Heart right ventricle (tissue), 16 donors: ENCODE measurements at regions not wholly inside any gene's neighbourhood (a gene's known extent, or its start where the extent isn't known, plus 50 kb on each side); places are given as distances from the start of the nearest gene placed in this dataset.
"Not testable (repeated sequence)": the region's sequence is repeated elsewhere in the genome, so short reads cannot be mapped to it uniquely, and the experiment has no call there.

Source experiments
- ATAC-seq, 8 donors: fragments of 200-7000 bp; cut with Tn5 transposase; one replicate each; pipeline ENCODE4 v1.9.1; 2020; ENCODE audit warnings: mild to moderate bottlenecking in 8 of 8, moderate library complexity in 8 of 8, moderate number of reproducible peaks in 1 of 8
- DNase-seq, 2 donors: peaks; one replicate each; pipeline ENCODE4 v3.0.0-alpha.2; 2020
- H3K27ac ChIP-seq, 10 donors: fragments of 200-600 bp; sonication (generic) in 2 of 10; one replicate each; pipeline versions ENCODE4 v1.5.0 to v1.8.0; 2020 to 2022; ENCODE audit warnings: mild to moderate bottlenecking in 3 of 10
- H3K27me3 ChIP-seq, 7 donors: fragments of 200-600 bp; one replicate each; pipeline ENCODE4 v1.8.0; 2021 to 2022; ENCODE audit warnings: mild to moderate bottlenecking in 2 of 7
- H3K36me3 ChIP-seq, 9 donors: fragments of 200-600 bp; sonication (generic) in 1 of 9; one replicate each; pipeline versions ENCODE4 v1.5.0 to v1.8.0; 2020 to 2022; ENCODE audit warnings: mild to moderate bottlenecking in 2 of 9
- H3K4me1 ChIP-seq, 9 donors: fragments of 200-600 bp; sonication (generic) in 1 of 9; one replicate each; pipeline versions ENCODE4 v1.5.0 to v1.8.0; 2020 to 2022; ENCODE audit warnings: mild to moderate bottlenecking in 4 of 9
- H3K4me3 ChIP-seq, 10 donors: fragments of 200-600 bp; sonication (generic) in 2 of 10; one replicate each; pipeline versions ENCODE4 v1.5.0 to v1.8.0; 2020 to 2022; ENCODE audit warnings: mild to moderate bottlenecking in 7 of 10, moderate library complexity in 2 of 10
- H3K9me3 ChIP-seq, 11 donors: fragments of 200-600 bp in 10 of 11; sonication (generic) in 2 of 11; one replicate each; pipeline versions ENCODE4 v1.5.0 to v1.8.0; 2013 to 2022; ENCODE audit warnings: mild to moderate bottlenecking in 2 of 11, control low read depth in 1 of 11, moderate library complexity in 1 of 11
- WGBS, 2 donors: extraction: QIAGEN DNeasy Blood & Tissue Kit; methylation state at CpG; one replicate each; pipeline ENCODE4 v1.1.7; 2013; ENCODE audit warnings: inconsistent platforms in 1 of 2; 5-methylcytosine and 5-hydroxymethylcytosine counted together
- intact Hi-C, 10 donors: fragments of 100-400 bp; cut with DNase I; formaldehyde crosslinking; loops; one replicate each; pipeline versions ENCODE4 v1.11.1 to v1.14.2; 2022
- TF ChIP-seq, protein P1 (sequence below), 9 donors: fragments of 200-600 bp; sonication (generic) in 2 of 9; IDR thresholded peaks; one replicate each; pipeline versions ENCODE4 v1.5.0 to v1.8.0; 2021 to 2022; ENCODE audit warnings: antibody characterized with exemption in 9 of 9, mild to moderate bottlenecking in 5 of 9, moderate library complexity in 1 of 9
- donor health status: Arrhythmogenic right ventricular cardiomyopathy.
- donor health status: ischemic (EF 13 %, LVEDD 7.1; RV severe dilation, severe dysfunction).
- donor health status: healthy with polysubstance abuse.
- donor health status: DM: no; HTN: yes; CAD: no.
- donor health status: DM: no; HTN: no; CAD: no.
- donor health status: ischemic (EF 25% LVEDD 6.9; RV normal size, moderate dysfunction).
- donor health status: ischemic (EF 25% LVEDD 5.7; RV mildly dilated, moderate dysfunction).
- donor health status: healthy.
- donor health status: DM: yes; HTN: yes; CAD: no.
- donor health status: Ischemic cardiomyopathy.
- donor health status: ischemic (EF 35%, LVEDD 5.7; RV mildly dilated, moderate dysfunction).
- donor health status: nonischemic (EF 11% LVEDD 7.7; RV severe dilation, severe dysfunction).
- donor health status: DM: yes; HTN: yes; CAD: no.
- donor health status: PGD.
- donor health status: ischemic (EF 29% LVEDD 5.4; RV normal size, mild dysfunction).
- donor health status: nonischemic (EF 23%, LVEDD 6.1; RV moderate dilation, normal function).

DNA sequence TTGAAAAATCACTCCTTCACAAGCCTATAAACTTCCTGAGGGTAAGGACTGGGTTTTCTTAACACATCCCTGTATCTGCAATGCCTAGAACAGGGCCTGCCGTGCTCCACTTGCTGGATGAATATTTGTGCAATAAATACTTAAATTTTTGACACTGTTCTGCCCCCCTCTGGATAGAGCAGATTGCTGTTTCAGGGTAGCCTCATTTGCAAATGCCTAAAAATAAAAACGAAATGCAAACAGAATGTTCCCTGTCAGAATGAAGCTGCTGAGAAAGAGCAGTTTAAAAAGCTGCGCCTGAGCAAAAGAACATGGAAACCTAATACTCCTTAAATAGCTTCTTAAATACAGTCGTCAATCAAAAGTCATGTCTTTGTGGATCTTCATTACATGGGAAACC is 385.3 kb downstream of the PRELID2 start:
- TF ChIP-seq, protein P1, sequence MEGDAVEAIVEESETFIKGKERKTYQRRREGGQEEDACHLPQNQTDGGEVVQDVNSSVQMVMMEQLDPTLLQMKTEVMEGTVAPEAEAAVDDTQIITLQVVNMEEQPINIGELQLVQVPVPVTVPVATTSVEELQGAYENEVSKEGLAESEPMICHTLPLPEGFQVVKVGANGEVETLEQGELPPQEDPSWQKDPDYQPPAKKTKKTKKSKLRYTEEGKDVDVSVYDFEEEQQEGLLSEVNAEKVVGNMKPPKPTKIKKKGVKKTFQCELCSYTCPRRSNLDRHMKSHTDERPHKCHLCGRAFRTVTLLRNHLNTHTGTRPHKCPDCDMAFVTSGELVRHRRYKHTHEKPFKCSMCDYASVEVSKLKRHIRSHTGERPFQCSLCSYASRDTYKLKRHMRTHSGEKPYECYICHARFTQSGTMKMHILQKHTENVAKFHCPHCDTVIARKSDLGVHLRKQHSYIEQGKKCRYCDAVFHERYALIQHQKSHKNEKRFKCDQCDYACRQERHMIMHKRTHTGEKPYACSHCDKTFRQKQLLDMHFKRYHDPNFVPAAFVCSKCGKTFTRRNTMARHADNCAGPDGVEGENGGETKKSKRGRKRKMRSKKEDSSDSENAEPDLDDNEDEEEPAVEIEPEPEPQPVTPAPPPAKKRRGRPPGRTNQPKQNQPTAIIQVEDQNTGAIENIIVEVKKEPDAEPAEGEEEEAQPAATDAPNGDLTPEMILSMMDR (IDR thresholded peaks at IDR 0.05) = no peak
- no peak overlapping the region for H3K4me3 ChIP-seq
- ATAC-seq (peak in 1 of 8 donors; percentile 12), DNase-seq (no peak)
- no peak overlapping the region for H3K27ac ChIP-seq
- intact Hi-C loops = no loop called here
- H3K4me1 ChIP-seq = no peaks in the 10 kb centered on the region
- H3K9me3 ChIP-seq = peaks cover 0 to 28% (median 0%) of the 10 kb centered on the region in 11 donors
- H3K36me3 ChIP-seq = no peaks in the 10 kb centered on the region
- no peaks in the 10 kb centered on the region for H3K27me3 ChIP-seq
- WGBS, 2 donors = 71 to 87% methylated on average over 4 of the region's 4 CpGs

DNA sequence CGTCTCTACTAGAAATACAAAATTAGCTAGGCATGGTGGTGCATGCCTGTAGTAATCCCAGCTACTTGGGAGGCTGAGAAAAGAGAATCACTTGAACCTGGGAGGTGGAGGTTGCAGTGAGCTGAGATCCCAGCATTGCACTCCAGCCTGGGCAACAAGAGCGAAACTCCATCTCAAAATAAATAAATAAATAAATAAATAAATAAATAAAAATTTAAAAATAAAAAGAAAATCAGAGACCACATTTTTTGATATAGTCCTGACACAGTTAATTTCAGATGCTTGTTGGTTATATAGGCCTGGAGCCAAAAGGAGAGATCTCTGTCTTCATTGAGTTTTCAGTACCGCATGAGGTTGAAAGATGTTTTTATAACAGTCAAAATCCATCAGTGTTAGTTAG is 388.3 kb downstream of the PRELID2 start:
- DNase-seq, intact Hi-C loops, H3K27me3 ChIP-seq, H3K27ac ChIP-seq, ATAC-seq, H3K36me3 ChIP-seq, H3K4me1 ChIP-seq, H3K4me3 ChIP-seq: not testable (repeated sequence)
- WGBS, 2 donors = 82 to 93% methylated on average over 3 of the region's 3 CpGs
- H3K9me3 ChIP-seq = peaks cover 0 to 25% (median 0%) of the 10 kb centered on the region in 11 donors

DNA sequence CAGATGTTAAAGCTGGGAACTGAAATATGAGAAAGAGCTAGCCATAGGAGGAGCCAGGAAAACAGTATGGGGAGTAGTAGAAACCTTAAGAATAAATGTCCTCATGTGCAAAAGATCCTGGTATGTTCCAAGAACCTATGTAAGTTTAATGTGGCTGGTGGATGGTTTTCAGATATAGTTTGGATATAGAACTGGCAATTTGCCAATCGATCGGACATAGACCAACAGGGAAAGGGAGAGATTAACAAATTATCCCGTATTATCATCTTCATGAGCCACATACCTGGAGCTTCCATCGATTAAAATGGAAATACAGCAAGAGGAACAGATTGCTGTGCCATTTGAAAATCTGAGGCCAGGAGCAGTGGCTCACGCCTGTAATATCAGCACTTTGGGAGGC is 388.7 kb downstream of the PRELID2 start:
- Histone ChIP-seq H3K9me3 (peaks cover 0 to 25% (median 0%) of the 10 kb centered on the region in 11 donors), H3K27ac (no peak overlapping the region), H3K4me3 (no peak overlapping the region), H3K36me3 (no peaks in the 10 kb centered on the region), H3K27me3 (no peaks in the 10 kb centered on the region), H3K4me1 (no peaks in the 10 kb centered on the region)
- TF ChIP-seq, protein P1 (IDR thresholded peaks at IDR 0.05) = no peak
- ATAC-seq (no peak), DNase-seq (no peak)
- WGBS, 2 donors = 92 to 93% methylated on average over 5 of the region's 5 CpGs
- intact Hi-C loops = no loop called here

DNA sequence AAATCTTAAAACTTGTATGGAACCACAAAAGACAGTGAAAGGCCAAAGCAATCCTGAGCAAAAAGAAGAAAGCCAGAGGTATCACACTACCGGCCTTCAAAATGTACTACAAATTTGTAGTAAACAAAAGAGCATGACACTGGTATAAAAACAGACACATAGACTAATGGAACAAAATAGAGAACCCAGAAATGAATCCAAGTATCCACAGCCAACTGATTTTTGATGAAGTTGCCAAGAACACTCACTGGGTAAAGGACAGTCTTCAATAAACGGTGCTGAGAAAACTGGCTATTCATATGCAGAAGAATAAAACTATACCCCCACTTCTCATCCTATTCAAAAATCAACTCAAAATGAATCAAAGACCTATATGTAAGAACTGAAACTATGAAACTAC is 390.1 kb downstream of the PRELID2 start:
- Histone ChIP-seq H3K27ac (no peak overlapping the region), H3K9me3 (peaks cover 0 to 24% (median 0%) of the 10 kb centered on the region in 11 donors), H3K27me3 (no peaks in the 10 kb centered on the region), H3K36me3 (no peaks in the 10 kb centered on the region), H3K4me3 (no peak overlapping the region), H3K4me1 (no peaks in the 10 kb centered on the region)
- TF ChIP-seq, protein P1 (IDR thresholded peaks at IDR 0.05) = no peak
- intact Hi-C loops = no loop called here
- ATAC-seq (peak in 1 of 8 donors; percentile 65), DNase-seq (no peak)
- 65 to 87% methylated on average over 2 of the region's 2 CpGs for WGBS, 2 donors

DNA sequence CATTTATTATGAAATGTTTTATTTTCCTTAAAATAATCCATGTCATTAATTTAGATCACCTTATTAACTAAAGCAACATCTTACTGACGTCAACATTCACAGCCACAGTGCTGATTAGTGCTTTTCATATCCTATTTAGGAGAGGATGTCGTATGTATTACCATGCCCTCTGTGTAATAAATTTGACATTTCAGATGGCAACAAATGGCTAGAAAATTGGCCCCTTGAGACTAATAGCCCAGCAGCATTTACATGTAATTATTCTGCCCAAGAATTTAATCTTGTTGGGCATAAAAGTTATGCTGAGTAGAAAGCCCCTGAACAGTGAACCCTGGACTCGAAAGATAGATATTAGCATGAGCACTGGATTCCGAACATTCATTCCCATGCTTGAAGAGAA is 391.2 kb downstream of the PRELID2 start:
- TF ChIP-seq, protein P1 (IDR thresholded peaks at IDR 0.05) = no peak
- Histone ChIP-seq H3K9me3 (peaks cover 0 to 13% (median 0%) of the 10 kb centered on the region in 11 donors), H3K4me1 (no peaks in the 10 kb centered on the region), H3K36me3 (no peaks in the 10 kb centered on the region), H3K27ac (no peak overlapping the region), H3K27me3 (no peaks in the 10 kb centered on the region), H3K4me3 (no peak overlapping the region)
- 83 to 87% methylated on average over 4 of the region's 4 CpGs for WGBS, 2 donors
- no peak for ATAC-seq
- intact Hi-C loops = no loop called here
- DNase-seq = no peak
